HG02884 (cell line): ENCODE measurements at regions not wholly inside any gene's neighbourhood (a gene's known extent, or its start where the extent isn't known, plus 50 kb on each side); places are given as distances from the start of the nearest gene placed in this dataset.
"Not testable (repeated sequence)": the region's sequence is repeated elsewhere in the genome, so short reads cannot be mapped to it uniquely, and the experiment has no call there.

Experiments used
- ATAC-seq: cut with Tn5 transposase; IDR thresholded peaks from one replicate; pipeline ENCODE4 v1.9.1; 2021; ENCODE audit warnings: mild to moderate bottlenecking, moderate library complexity; ENCODE audit not compliant: unreplicated experiment

DNA sequence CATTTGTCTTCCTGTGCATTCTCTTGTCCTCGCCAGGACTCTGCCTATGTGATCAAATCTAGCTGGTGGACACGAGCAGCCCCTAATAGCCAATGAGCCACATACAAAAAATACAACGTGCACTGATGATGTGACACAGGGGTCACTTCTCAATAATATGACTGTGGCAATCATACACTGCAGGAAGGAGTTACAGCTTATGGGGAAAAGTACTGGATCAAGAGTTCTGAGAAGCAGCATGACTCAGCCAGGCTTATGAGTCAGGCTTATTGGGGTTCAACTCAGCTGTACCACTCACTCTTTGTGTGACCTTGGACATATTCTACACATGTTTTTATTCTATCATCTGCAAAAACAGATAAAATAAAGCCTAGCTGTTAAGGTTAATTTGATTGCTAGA, 889.4 kb upstream of the TENM4 start:
- ATAC-seq = no peak

DNA sequence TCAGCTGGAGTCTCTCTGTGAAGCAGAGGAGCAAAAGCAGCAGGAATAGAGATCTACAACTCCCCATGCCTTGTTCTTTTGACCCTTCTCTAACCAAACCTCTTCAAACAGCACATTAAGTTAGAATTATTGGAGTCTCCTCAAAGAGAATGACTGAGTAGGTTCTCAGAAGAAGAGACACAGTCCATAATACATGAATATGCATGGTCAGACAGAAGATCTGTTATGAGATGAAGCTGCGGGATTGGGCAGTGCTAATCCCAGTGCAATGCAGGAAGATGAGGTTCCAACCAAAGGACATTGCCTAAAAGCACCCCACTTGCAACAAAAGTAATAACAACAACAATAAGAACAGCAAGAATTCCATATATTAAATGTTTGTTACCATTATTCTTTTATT, 887.9 kb upstream of the TENM4 start:
- no peak for ATAC-seq

DNA sequence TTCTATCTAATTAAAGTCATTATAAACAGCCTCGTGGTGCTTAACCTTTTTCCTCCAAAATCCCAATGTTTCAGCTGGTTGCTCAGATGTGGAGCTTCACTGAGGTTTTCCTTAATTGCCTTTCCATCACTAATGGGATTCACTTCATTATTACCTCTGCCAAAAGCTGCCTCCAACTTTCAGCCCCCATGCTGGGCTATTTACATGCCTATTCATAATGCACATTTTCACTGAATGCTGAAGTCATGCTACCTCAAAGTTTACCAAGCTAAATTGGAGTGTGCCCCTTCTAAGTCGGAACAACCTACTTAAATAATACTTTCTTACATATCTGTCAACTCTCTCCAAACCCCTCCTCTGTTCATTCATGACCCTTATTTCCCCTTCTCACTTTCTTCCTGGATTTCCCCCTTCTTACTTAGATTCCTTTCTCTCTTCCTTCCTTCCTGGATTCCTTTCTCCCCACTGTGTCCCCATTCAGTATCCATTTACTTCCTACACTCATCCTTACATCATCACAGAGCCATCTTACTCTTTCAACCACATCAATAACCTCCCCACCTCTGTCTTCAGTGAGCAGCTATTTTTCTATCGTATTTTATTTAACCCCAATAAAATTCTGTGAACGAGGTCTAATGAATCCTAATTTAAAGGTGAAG, 887.3 kb upstream of the TENM4 start:
- no peak for ATAC-seq

DNA sequence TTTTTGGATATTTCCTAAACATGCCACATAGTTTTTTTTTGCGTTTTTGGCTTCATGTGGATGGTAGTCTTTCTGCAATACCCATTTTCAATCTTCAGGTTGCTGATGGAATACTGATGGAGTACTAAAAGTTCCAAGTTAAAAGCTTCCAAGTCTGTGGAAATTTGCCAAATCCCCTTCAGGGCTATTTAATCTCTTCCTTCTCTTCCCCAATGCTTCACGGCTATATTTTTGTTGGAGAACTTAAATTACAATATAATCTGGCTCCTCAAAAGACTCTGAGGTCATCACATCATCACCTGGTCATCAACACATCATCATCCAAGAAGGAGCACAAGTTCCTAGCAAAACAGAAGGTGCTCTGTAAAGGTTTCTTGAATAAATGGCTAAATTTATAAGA, 881.0 kb upstream of the TENM4 start:
- ATAC-seq = no peak

DNA sequence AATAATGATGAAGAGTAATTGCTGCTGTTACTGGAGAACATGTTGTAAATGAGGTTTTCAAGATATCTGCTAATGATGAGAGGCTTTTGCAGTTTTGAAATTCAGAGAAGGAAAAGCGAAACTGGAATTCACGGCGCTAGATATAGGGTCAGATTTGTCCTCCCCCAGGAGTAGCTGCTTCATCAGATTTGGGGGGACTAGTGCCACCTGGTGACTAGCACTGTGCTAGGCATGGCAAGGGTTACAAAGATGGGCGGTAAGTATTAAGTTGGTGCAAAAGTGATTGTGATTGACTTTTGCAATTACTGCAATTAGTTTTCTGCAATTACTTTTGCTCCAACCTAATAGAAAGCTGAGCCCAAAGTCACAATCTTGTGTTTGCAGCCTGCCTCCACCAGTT, 879.9 kb upstream of the TENM4 start:
- no peak for ATAC-seq

DNA sequence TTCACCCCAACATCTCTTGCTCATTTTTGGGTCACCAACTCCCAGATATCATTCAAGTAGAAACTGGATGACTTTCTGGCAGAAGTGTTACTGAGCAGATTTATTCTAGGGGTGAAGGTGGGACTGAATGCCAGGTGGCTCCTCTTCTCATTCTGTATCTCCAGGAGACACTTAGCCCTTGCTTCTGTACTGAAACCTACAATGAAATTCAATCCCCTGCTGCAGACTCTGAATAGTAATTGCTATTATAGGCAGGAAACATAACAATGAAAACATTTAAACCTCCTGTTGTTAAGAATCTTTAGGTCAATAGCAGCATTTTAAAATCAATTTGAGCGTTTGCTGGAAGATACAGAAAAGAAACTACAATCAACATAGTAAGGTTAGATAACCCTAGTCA, 879.4 kb upstream of the TENM4 start:
- no peak for ATAC-seq

DNA sequence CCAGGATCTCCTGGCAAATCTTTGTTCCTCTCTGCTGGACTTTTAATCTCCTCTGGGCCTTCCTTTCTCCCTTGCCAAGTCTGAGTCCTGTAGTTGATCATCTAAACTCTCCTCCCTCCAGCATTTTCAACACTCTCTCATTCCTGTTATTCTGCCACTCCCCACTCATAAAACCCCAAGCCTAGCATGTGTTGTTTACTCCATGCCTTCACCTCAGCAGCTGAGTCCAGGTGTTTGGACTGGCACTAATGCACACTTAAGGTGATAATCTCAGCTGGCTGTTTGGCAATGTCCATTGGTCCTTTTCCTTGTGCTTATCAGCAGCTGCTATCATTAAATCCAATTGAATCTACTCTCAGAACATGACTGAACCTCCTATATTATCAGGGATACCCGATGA, 876.8 kb upstream of the TENM4 start:
- ATAC-seq = no peak

DNA sequence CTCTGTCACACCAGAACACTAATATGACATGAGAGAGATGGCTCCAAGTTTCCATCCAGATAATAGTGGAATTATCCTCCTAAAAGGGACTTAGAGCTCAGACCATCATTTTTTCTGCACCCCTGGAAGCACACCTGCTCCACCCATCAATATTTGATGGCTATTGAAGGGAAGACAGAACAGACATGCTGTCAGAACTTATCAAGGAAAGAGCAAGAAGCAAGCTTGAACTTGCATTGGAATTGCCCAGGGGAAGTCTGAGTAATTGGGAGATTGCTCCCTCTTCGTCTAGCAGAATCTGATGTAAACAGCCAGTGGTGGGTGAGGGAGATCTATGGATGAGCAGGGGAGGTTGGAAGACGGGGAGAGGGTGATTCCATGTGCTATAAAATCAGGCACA, 874.4 kb upstream of the TENM4 start:
- no peak for ATAC-seq

DNA sequence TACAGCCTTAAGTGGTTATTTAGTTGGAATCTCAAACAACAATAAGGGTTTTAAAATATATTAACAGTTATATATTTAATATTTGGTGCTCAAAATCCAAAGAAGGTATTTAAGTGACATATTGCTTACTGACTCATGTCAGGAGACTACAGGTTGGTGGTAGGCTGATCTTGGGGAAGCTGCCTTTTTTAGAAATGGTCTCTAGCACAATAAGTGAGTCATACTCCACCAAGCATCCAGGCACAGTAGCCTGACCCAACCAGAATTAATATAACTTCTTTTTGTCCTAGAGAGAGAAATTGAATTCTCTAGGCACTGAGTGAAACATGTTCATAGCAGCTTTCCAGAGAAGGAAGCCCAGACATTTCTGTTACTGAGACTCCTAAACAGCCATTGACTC, 868.5 kb upstream of the TENM4 start:
- no peak for ATAC-seq

DNA sequence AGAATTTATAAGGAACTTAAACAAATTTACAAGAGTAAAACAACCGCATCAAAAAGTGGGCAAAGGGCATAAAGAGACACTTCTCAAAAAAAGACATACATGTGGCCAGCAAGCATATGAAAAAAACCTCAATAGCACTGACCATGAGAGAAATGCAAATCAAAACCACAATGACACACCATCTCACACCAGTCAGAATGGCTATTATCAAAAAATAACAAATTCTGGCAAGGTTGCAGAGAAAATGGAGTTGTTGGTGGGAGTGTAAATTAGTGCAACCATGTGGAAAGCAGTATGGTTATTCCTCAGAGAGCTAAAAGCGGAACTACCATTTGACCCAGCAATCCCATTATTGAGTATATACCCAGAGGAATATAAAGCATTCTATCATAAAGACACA, 866.8 kb upstream of the TENM4 start:
- no peak for ATAC-seq

DNA sequence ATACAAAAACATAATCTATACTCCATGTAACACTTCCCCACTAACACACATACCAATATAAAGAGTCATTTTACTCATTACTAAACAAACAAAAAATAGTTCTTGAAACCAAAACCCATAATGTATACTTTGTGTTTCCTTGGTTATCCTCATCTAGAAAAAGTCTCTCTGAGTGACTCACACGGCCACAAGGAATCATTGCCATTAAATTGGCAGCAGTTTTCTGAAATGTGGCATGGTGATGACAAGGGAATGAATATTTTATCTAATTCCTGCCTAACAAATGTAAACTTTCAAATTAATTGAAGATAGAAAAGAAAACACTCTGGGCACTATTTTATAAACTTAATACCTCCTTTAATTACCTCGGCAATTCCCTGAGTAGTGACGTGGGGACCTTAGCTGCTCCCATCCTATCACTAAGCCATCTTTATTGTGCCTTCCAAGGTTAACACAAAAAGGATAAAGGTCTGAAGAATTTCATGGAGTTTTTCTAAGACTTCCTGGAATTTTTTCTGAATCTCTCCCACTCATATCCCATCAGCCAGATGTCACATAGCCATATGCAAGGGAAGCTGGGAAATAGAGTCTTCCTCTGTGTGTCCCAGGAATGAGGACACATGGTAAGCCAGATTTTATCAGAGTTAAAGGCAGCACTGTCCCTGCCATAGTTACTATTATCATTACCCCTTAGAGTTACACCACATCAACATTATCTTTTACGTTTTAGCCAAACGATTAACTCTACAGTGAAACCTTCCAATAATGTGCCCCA, 857.2 kb upstream of the TENM4 start:
- no peak for ATAC-seq

DNA sequence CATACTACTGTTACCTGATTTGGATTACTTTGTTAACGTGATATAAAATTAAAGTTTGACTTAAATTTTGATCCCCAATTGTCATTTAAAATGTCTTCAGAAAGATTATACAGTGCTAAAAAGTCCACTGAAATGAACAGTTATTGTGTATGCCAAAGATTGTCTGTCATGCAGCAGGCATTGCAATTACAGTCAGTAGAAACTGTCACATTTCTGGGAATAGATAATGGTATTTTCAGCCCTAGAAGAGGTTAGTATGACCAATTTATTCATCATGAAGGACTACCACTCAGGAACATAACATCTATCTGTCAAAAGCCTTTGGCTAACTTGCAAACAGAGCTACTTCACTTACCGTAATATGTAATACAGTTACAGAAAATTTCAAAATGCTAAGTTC, 852.5 kb upstream of the TENM4 start:
- ATAC-seq = no peak

DNA sequence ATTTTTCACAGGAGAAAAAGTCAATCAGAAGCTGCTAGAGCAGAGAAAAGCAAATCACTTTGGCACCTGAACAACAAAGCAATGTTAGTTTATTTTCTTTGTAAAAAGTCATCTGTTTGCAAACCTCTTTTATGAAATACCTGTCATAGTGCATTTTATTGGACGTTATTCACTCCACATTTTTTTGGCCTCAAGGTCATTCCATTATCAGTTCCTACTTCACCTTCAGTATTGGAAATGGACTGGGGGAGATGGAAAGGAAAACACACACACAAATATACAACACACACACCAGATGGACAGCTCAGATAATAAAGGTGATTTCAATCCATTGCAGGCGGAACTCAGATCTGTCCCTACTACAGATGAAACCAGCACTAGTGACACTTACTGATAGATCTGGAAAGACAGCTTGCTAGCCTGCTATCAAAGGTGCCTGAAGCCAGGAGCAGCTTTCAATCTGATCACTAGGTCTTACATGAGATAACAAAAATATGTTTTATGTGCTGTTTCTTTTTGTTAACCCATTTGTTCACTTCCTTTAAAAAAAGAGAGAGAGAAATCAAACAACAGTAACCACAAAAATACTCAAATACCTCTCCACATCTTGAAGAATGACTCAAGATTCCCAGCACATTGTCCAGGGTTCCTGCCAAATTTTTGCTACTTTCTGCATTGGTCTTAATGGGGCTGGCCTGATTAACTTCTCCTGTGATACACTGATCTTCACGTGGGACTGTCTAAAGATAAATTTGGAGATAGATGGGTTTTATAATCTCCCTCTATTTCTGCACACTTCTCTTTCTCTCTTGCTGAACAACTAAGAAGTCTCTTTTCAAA, 844.3 kb upstream of the TENM4 start:
- no peak for ATAC-seq

DNA sequence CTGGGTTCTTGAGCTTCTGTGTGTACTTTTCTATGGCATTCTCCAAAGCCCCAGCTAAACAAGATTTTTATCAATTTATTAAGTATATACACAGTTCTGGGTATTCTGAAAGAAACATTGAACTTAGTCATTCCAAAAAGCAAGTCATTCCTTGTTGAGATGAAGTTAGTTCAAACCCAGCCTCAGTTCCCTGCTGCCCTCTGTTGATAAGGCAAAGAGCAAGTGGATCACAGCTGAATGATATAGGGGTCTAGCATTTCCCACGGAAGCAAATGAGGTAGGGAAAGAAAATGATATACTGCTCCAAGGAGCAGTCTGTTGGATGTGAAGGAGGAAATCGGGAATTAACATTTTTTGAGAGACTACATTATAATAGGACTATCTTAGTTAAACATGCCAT, 841.8 kb upstream of the TENM4 start:
- no peak for ATAC-seq

DNA sequence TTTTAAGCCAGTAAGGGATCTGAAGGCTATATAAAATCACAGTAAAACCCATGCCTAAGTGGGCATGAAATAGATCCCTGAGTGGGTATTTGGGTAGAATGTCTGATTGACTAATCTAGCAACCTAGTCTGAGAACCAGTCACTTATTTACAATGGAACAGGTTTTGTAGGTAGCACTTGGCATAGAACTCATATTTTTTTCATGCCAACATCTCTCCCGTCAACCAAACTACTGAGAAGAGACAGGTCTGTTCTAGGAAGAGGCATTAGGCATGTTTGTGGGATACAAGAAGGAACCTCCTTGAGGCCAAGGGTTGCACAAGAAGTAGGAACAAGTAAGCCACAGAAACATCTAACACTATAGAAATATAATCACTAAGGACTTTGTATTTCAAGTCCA, 840.4 kb upstream of the TENM4 start:
- no peak for ATAC-seq

DNA sequence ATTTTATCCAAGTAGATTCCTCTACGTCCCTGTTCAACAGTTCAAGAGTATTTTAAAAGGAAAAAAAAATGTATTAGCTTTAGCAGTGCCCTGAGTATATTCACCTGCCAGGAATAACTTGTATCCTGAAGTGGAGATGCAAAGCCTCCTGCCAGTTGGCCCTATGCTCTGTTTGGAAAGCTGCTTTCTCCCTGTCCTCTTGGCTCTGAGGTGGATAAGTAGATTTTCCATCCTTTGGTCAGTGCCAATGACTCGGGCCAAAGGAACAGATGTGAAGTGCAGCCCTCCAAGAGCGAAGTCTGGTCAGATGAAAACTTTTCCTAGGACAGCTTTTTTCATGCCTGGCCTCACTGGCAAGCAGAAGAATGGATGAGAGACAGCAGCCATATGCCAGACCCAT, 839.9 kb upstream of the TENM4 start:
- no peak for ATAC-seq

DNA sequence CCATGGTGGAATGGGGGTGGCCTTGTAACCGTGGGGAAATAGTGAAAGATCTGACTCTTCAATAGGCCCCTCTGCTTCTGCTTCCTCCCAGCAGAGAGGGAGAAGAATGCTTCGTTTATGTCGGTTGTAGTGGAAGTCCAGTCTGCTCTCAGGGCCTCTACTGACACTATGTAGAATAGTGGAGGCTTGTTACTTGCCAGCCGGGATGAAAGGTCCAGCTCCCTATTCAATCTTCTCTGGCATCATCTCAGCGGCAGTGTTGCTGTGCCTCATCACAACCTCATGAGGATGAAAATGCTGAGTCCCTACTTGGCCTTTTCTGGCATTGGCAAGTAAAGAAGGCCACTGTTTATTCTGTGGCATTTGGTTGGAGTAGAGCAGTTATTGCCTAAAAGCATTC, 820.9 kb upstream of the TENM4 start:
- no peak for ATAC-seq

DNA sequence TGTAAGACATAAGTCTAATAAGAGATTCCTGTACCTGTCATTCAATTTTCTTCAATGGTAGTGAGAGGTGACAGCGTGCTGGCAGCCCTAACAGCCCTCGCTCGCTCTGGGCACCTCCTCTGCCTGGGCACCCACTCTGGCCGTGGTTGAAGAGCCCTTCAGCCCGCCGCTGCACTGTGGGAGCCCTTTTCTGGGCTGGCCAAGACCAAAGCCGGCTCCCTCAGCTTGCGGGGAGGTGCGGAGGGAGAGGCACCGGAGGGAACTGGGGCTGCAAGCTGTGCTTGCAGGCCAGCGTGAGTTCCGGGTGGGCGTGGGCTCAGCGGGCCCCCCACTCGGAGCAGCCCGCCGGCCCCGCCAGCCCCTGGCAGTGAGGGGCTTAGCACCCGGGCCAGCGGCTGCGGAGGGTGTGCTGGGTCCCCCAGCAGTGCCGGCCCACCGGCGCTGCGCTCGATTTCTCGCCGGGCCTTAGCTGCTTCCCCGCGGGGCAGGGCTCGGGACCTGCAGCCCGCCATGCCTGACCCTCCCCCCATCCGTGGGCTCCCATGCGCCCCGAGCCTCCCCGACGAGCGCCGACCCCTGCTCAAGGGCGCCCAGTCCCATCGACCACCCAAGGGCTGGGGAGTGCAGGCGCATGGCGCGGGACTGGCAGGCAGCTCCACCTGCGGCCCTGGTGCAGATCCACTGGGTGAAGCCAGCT, 816.6 kb upstream of the TENM4 start:
- not testable (repeated sequence) for ATAC-seq

DNA sequence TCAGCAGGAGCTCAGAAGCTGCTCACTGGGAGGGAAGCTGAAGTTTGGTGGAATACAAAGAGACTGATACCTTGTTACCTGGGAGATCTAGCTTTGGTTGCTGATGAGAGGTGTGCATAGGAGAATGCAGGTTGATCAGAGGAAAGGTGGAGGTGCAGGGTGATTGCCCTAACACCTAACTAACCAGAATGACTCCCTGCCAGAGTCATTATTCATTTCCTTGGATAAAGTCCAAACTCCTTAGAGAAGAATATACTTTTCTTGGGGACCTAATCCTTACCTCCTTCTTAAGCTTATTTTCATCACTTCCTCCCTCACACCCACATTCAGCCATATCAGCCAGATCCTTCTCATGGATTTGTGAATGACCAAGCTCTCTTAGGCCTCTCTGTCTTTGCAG, 814.2 kb upstream of the TENM4 start:
- ATAC-seq = no peak

DNA sequence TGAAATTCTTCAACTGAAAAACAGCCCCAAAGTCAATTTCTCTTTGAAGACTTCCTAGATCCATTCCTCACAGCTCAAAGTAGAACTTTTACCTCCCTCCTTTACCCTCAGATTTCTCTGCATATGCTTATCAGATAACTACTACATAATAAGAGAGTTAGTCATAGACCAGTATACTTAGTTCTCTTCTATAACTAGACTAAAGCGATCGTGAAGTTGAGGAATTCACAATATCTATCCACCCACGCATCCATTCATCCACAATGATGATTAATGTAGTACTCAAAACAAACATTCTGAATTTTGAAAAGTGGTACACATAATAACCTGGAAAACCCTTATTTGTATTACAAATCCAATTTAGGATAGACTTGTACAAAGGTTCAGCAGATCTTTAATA, 800.9 kb upstream of the TENM4 start:
- ATAC-seq = no peak

DNA sequence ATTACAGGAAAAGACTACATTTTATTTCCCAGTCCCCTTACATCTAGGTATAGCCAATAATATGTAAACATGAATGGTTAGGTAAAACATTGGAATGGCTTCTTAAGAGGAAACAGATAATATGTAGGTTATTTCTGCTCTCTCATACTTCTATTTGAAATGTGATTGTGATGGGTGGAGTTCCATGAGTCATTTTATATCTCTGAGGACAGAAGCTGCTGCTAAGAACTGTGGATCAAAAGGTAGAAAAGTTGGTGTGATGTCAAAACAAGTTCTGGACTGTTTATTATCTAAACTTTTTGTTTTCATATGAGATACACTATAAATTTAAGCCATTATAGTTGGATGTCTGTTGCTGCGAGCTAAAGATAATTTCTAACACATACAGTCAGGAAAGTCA, 799.4 kb upstream of the TENM4 start:
- ATAC-seq = no peak
